Activated naive CD8-positive, alpha-beta T cell treated with anti-CD3 and anti-CD28 coated beads, Interleukin-2, amount 50 U/mL, for 16 hours (primary cell): ENCODE measurements at regions not wholly inside any gene's neighbourhood (a gene's known extent, or its start where the extent isn't known, plus 50 kb on each side); places are given as distances from the start of the nearest gene placed in this dataset.
"Not testable (repeated sequence)": the region's sequence is repeated elsewhere in the genome, so short reads cannot be mapped to it uniquely, and the experiment has no call there.

Source experiments
- DNase-seq: peaks from one replicate; pipeline ENCODE4 v3.0.0-alpha.2; 2020; ENCODE audit warnings: low read depth, low spot score

GRCh38 chr16:88148078-88148477, 196.8 kb downstream of the BANP start:
- DNase-seq, result not testable (repeated sequence)

GRCh38 chr16:88148682-88149081, 197.4 kb downstream of the BANP start:
- DNase-seq, result not testable (repeated sequence)

GRCh38 chr16:88149158-88149603, 197.9 kb downstream of the BANP start:
- DNase-seq, result not testable (repeated sequence)

GRCh38 chr16:88149663-88150062, 198.4 kb downstream of the BANP start:
- DNase-seq, result not testable (repeated sequence)

GRCh38 chr16:88150456-88151128, 199.4 kb downstream of the BANP start:
- not testable (repeated sequence) for DNase-seq

- DNase-seq, result not testable (repeated sequence)
Observed at GRCh38 chr16:88151129-88151499, 199.9 kb downstream of the BANP start.

GRCh38 chr16:88151859-88152843, 200.9 kb downstream of the BANP start:
- DNase-seq, result not testable (repeated sequence)

- not testable (repeated sequence) for DNase-seq
Observed at GRCh38 chr16:88152879-88153278, 201.6 kb downstream of the BANP start.

- DNase-seq, result not testable (repeated sequence)
Observed at GRCh38 chr16:88153516-88153915, 202.3 kb downstream of the BANP start.

- not testable (repeated sequence) for DNase-seq
Observed at GRCh38 chr16:88154886-88155285, 203.7 kb downstream of the BANP start.

- DNase-seq, result not testable (repeated sequence)
Observed at GRCh38 chr16:88155681-88156080, 204.4 kb downstream of the BANP start.

- DNase-seq, result not testable (repeated sequence)
Observed at GRCh38 chr16:88156640-88157283, 205.5 kb downstream of the BANP start.

- DNase-seq, result not testable (repeated sequence)
Observed at GRCh38 chr16:88157686-88158085, 206.5 kb downstream of the BANP start.

- not testable (repeated sequence) for DNase-seq
Observed at GRCh38 chr16:88158256-88159045, 207.2 kb downstream of the BANP start.

- DNase-seq, result not testable (repeated sequence)
Observed at GRCh38 chr16:88159046-88159896, 208.0 kb downstream of the BANP start.

GRCh38 chr16:88159897-88160335, 208.7 kb downstream of the BANP start:
- DNase-seq, result not testable (repeated sequence)

- DNase-seq, result not testable (repeated sequence)
Observed at GRCh38 chr16:88161191-88161590, 210.0 kb downstream of the BANP start.

GRCh38 chr16:88161623-88162275, 210.5 kb downstream of the BANP start:
- not testable (repeated sequence) for DNase-seq

- DNase-seq, result not testable (repeated sequence)
Observed at GRCh38 chr16:88162778-88163177, 211.5 kb downstream of the BANP start.
